Choroid plexus epithelial cell (primary cell): ENCODE measurements at regions not wholly inside any gene's neighbourhood (a gene's known extent, or its start where the extent isn't known, plus 50 kb on each side); places are given as distances from the start of the nearest gene placed in this dataset.
A peak's percentile ranks its signal among the peaks of the same experiment; 100 is the strongest.

ENCODE experiments used
- DNase-seq: peaks from one replicate; pipeline ENCODE4 v3.0.0-alpha.2; 2010; ENCODE audit warnings: low read depth
- H3K4me3 ChIP-seq: 2 replicates; pipeline ENCODE4 v1.5.1; 2011; ENCODE audit warnings: low read depth, mild to moderate bottlenecking, control low read depth, low read length, moderate library complexity
- CTCF ChIP-seq: conservative IDR thresholded peaks from 2 replicates; pipeline ENCODE4 v1.5.1; 2011; ENCODE audit warnings: low read depth, mild to moderate bottlenecking, control low read depth, inconsistent platforms, low read length, moderate library complexity

- no peak for DNase-seq
- H3K4me3 ChIP-seq: no peak overlapping the region
- no peak for TF ChIP-seq CTCF
These were observed 185.3 kb upstream of the FMN2 start for GRCh38 chr1:239906394-239906793.

- DNase-seq: peak; percentile 43
- no peak overlapping the region for H3K4me3 ChIP-seq
- no peak for TF ChIP-seq CTCF
These were observed 181.8 kb upstream of the FMN2 start for GRCh38 chr1:239909898-239910297.

GRCh38 chr1:239912471-239912870, 179.2 kb upstream of the FMN2 start:
- DNase-seq: peak; percentile 2
- no peak for TF ChIP-seq CTCF
- H3K4me3 ChIP-seq: no peak overlapping the region

GRCh38 chr1:239913141-239913585, 178.5 kb upstream of the FMN2 start:
- no peak for TF ChIP-seq CTCF
- no peak for DNase-seq
- H3K4me3 ChIP-seq: no peak overlapping the region

GRCh38 chr1:239914751-239915231, 176.9 kb upstream of the FMN2 start:
- DNase-seq: peak; percentile 20
- H3K4me3 ChIP-seq: no peak overlapping the region
- TF ChIP-seq CTCF: no peak

- TF ChIP-seq CTCF: no peak
- H3K4me3 ChIP-seq: no peak overlapping the region
- no peak for DNase-seq
These were observed 173.0 kb upstream of the FMN2 start for GRCh38 chr1:239918634-239919033.

- TF ChIP-seq CTCF: no peak
- no peak for DNase-seq
- H3K4me3 ChIP-seq: no peak overlapping the region
These were observed 171.5 kb upstream of the FMN2 start for GRCh38 chr1:239920214-239920613.
